ENCODE measurements at regions not wholly inside any gene's neighbourhood (a gene's known extent, or its start where the extent isn't known, plus 50 kb on each side); places are given as distances from the start of the nearest gene placed in this dataset.

GRCh38 chr11:131005829-131006228, 89.5 kb upstream of the SNX19 start:
- H3K4me2 ChIP-seq (ENCODE audit: low read length) = no peak overlapping the region
- H2AFZ ChIP-seq = no peak overlapping the region
- no peaks in the 10 kb centered on the region for H3K27me3 ChIP-seq (ENCODE audit: control insufficient read depth, insufficient read depth, low read length)
- no peaks in the 10 kb centered on the region for H3K79me2 ChIP-seq
- no peaks in the 10 kb centered on the region for H3K9me3 ChIP-seq (ENCODE audit: control insufficient read depth, low read length)
- TF ChIP-seq CTCF (IDR thresholded peaks at IDR 0.05) = no peak
- H3K9ac ChIP-seq = no peak overlapping the region
- no peak overlapping the region for H3K4me3 ChIP-seq (ENCODE audit: low read depth, low read length)
- H3K27ac ChIP-seq = no peak overlapping the region
- H3K36me3 ChIP-seq (ENCODE audit: control insufficient read depth, insufficient read depth, low read length) = no peaks in the 10 kb centered on the region
- no peaks in the 10 kb centered on the region for H3K4me1 ChIP-seq

GRCh38 chr11:131025020-131025419, 108.7 kb upstream of the SNX19 start:
- no peak overlapping the region for H2AFZ ChIP-seq
- no peak overlapping the region for H3K27ac ChIP-seq
- H3K4me2 ChIP-seq (ENCODE audit: low read length) = no peak overlapping the region
- no peaks in the 10 kb centered on the region for H3K27me3 ChIP-seq (ENCODE audit: control insufficient read depth, insufficient read depth, low read length)
- no peak overlapping the region for H3K4me3 ChIP-seq (ENCODE audit: low read depth, low read length)
- H3K9me3 ChIP-seq (ENCODE audit: control insufficient read depth, low read length) = no peaks in the 10 kb centered on the region
- no peak overlapping the region for H3K9ac ChIP-seq
- H3K36me3 ChIP-seq (ENCODE audit: control insufficient read depth, insufficient read depth, low read length) = no peaks in the 10 kb centered on the region
- no peak for TF ChIP-seq CTCF (IDR thresholded peaks at IDR 0.05)
- H3K79me2 ChIP-seq = no peaks in the 10 kb centered on the region
- no peaks in the 10 kb centered on the region for H3K4me1 ChIP-seq

GRCh38 chr11:131025421-131026125, 109.3 kb upstream of the SNX19 start:
- Histone ChIP-seq H3K9me3 (ENCODE audit: control insufficient read depth, low read length) (no peaks in the 10 kb centered on the region), H3K4me2 (ENCODE audit: low read length) (no peak overlapping the region), H3K36me3 (ENCODE audit: control insufficient read depth, insufficient read depth, low read length) (no peaks in the 10 kb centered on the region), H3K27me3 (ENCODE audit: control insufficient read depth, insufficient read depth, low read length) (no peaks in the 10 kb centered on the region), H3K4me3 (ENCODE audit: low read depth, low read length) (no peak overlapping the region), H2AFZ (no peak overlapping the region), H3K79me2 (no peaks in the 10 kb centered on the region), H3K9ac (no peak overlapping the region), H3K27ac (no peak overlapping the region), H3K4me1 (no peaks in the 10 kb centered on the region)
- TF ChIP-seq CTCF (IDR thresholded peaks at IDR 0.05) = no peak

- Histone ChIP-seq H2AFZ (no peak overlapping the region), H3K4me1 (no peaks in the 10 kb centered on the region), H3K79me2 (no peaks in the 10 kb centered on the region), H3K36me3 (ENCODE audit: control insufficient read depth, insufficient read depth, low read length) (no peaks in the 10 kb centered on the region), H3K9me3 (ENCODE audit: control insufficient read depth, low read length) (no peaks in the 10 kb centered on the region), H3K27me3 (ENCODE audit: control insufficient read depth, insufficient read depth, low read length) (no peaks in the 10 kb centered on the region), H3K27ac (no peak overlapping the region), H3K4me2 (ENCODE audit: low read length) (no peak overlapping the region), H3K4me3 (ENCODE audit: low read depth, low read length) (no peak overlapping the region), H3K9ac (no peak overlapping the region)
- no peak for TF ChIP-seq CTCF (IDR thresholded peaks at IDR 0.05)
These were observed 111.2 kb upstream of the SNX19 start for GRCh38 chr11:131027491-131027890.

GRCh38 chr11:131033151-131033651, 116.9 kb upstream of the SNX19 start:
- Histone ChIP-seq H3K9ac (no peak overlapping the region), H3K36me3 (ENCODE audit: control insufficient read depth, insufficient read depth, low read length) (no peaks in the 10 kb centered on the region), H2AFZ (no peak overlapping the region), H3K27me3 (ENCODE audit: control insufficient read depth, insufficient read depth, low read length) (no peaks in the 10 kb centered on the region), H3K9me3 (ENCODE audit: control insufficient read depth, low read length) (no peaks in the 10 kb centered on the region), H3K79me2 (no peaks in the 10 kb centered on the region), H3K4me2 (ENCODE audit: low read length) (no peak overlapping the region), H3K4me3 (ENCODE audit: low read depth, low read length) (no peak overlapping the region), H3K4me1 (peaks cover 5% of the 10 kb centered on the region), H3K27ac (no peak overlapping the region)
- no peak for TF ChIP-seq CTCF (IDR thresholded peaks at IDR 0.05)

Data from parathyroid adenoma (tissue), 2 donors.